K562 (cell line): ENCODE measurements at regions not wholly inside any gene's neighbourhood (a gene's known extent, or its start where the extent isn't known, plus 50 kb on each side); places are given as distances from the start of the nearest gene placed in this dataset.

ENCODE experiments used
- ATAC-seq: fragments of 200-7000 bp; cut with Tn5 transposase; 3 replicates; pipeline ENCODE4 v1.9.1; 2020; ENCODE audit warnings: moderate library complexity
- BruUV-seq: library from RNA; stranded (reverse); fragments of 400-500 nt; replicated peaks from 2 replicates; lab custom pipeline; 2021; lab: Mats Ljungman, UMichigan
- CTCF ChIA-PET: fragments of 300-600 bp; formaldehyde crosslinking; extraction: SDS; loops from one replicate; lab custom pipeline; 2021; ENCODE audit warnings: low intra/inter-chr PET ratio; lab: Yijun Ruan, JAX
- POLR2A ChIA-PET: fragments of 300-600, 350-650 bp; sonication (Branson Sonifier 250); formaldehyde crosslinking; extraction: SDS; loops from one replicate; lab custom pipeline; 2021; ENCODE audit warnings: antibody characterized with exemption, inconsistent platforms; lab: Yijun Ruan, JAX
- DNase-seq, 4 experiments: peaks; one replicate each; pipeline versions ENCODE4 v3.0.0 to v3.0.0-alpha.2; 2011 to 2018; ENCODE audit warnings: low spot score in 3 of 4, mixed read lengths in 3 of 4; ENCODE audit errors: extremely low read depth in 1 of 4
- FAIRE-seq: peaks from 2 replicates; lab custom pipeline; 2011; peaks lifted over from hg19 to GRCh38; lab: Jason Lieb, UNC
- H2AFZ ChIP-seq: 2 replicates; pipeline ENCODE4 v1.6.0; 2011; ENCODE audit warnings: low read depth, low read length, control low read depth, inconsistent platforms
- H3K27ac ChIP-seq: fragments of 200-600 bp; 3 replicates; pipeline ENCODE4 v1.8.0; 2011; ENCODE audit warnings: low read depth, mild to moderate bottlenecking, control low read depth, inconsistent platforms, low read length, moderate library complexity, mixed read lengths; ENCODE audit errors: extremely low read depth
- H3K27me3 ChIP-seq, 2 experiments: fragments of 300-600 bp in 1 of 2; 2 replicates in 1 of 2; 3 replicates in 1 of 2; pipeline versions ENCODE4 v1.6.0 to v1.8.0; 2011; ENCODE audit warnings: inconsistent platforms in 2 of 2, low read length in 2 of 2, mild to moderate bottlenecking in 1 of 2, mixed read lengths in 1 of 2, moderate library complexity in 1 of 2; ENCODE audit not compliant: control insufficient read depth in 2 of 2, insufficient read depth in 2 of 2
- H3K36me3 ChIP-seq: fragments of 300-600 bp; 3 replicates; pipeline ENCODE4 v1.8.0; 2011; ENCODE audit warnings: mild to moderate bottlenecking, low read length, inconsistent platforms; ENCODE audit not compliant: control insufficient read depth, insufficient read depth
- H3K4me1 ChIP-seq, 2 experiments: fragments of 200-600 bp in 1 of 2; replicated peaks in 1 of 2; 2 replicates in 1 of 2; 3 replicates in 1 of 2; pipeline versions ENCODE4 v1.5.1 to v1.8.0; 2011; ENCODE audit warnings: inconsistent platforms in 2 of 2, low read length in 2 of 2, mild to moderate bottlenecking in 1 of 2, mixed read lengths in 1 of 2, moderate library complexity in 1 of 2; ENCODE audit not compliant: control insufficient read depth in 2 of 2, insufficient read depth in 2 of 2
- H3K4me2 ChIP-seq: 2 replicates; pipeline ENCODE4 v1.6.1; 2011; ENCODE audit warnings: low read length, control low read depth, inconsistent platforms, mixed read lengths; ENCODE audit not compliant: insufficient read depth
- H3K4me3 ChIP-seq: fragments of 200-600 bp; sonication (generic), shearing (Covaris generic); 2 replicates; pipeline ENCODE4 v1.5.1; 2016; ENCODE audit warnings: control low read depth, inconsistent platforms
- H3K79me2 ChIP-seq: fragments of 200-600 bp; 3 replicates; pipeline ENCODE4 v1.8.0; 2011; ENCODE audit warnings: low read length, inconsistent platforms; ENCODE audit not compliant: control insufficient read depth, insufficient read depth
- H3K9ac ChIP-seq, 2 experiments: 2 replicates each; pipeline versions ENCODE4 v1.6.0 to v1.6.1; 2011; ENCODE audit warnings: low read depth in 2 of 2, low read length in 2 of 2, control low read depth in 1 of 2, inconsistent platforms in 1 of 2, mild to moderate bottlenecking in 1 of 2, mixed read lengths in 1 of 2; ENCODE audit not compliant: insufficient read depth in 1 of 2
- H3K9me1 ChIP-seq: one replicate; pipeline ENCODE4 v1.6.0; 2011; ENCODE audit warnings: inconsistent platforms, mild to moderate bottlenecking, low read length, moderate library complexity; ENCODE audit not compliant: control insufficient read depth, insufficient read depth
- H3K9me3 ChIP-seq: replicated peaks from 2 replicates; pipeline ENCODE4 v1.5.1; 2011; ENCODE audit warnings: low read depth, low read length, inconsistent platforms; ENCODE audit not compliant: control insufficient read depth, insufficient read depth
- H4K20me1 ChIP-seq: replicated peaks from 2 replicates; pipeline ENCODE4 v1.6.1; 2011; ENCODE audit warnings: low read length, inconsistent platforms, mixed read lengths; ENCODE audit not compliant: control insufficient read depth, insufficient read depth
- GTF2B ChIP-seq: IDR thresholded peaks from 2 replicates; pipeline ENCODE4 v1.6.1; 2011; ENCODE audit not compliant: insufficient read length; ENCODE audit errors: extremely low read depth
- MYC ChIP-seq, 2 experiments: fragments of 250-450 bp in 1 of 2; sonication (Bioruptor Pico) in 1 of 2; IDR thresholded peaks; 2 replicates each; pipeline versions ENCODE4 v1.5.1 to v1.6.1; 2012 to 2021; ENCODE audit warnings: low read depth in 2 of 2, borderline replicate concordance in 1 of 2, improper control_type of control experiment in 1 of 2, low read length in 1 of 2, mild to moderate bottlenecking in 1 of 2, moderate library complexity in 1 of 2
- STAT5B ChIP-seq: fragments of 250-450 bp; sonication (Bioruptor Pico); IDR thresholded peaks from 2 replicates; pipeline ENCODE4 v1.8.0; 2021; ENCODE audit warnings: mild to moderate bottlenecking, inconsistent platforms
- WGBS: fragments of 100-300 bp; shearing (Covaris generic); methylation state at CpG from one replicate; pipeline ENCODE4 v1.1.6; 2016; ENCODE audit warnings: low coverage, mixed read lengths; ENCODE audit not compliant: insufficient coverage; ENCODE audit errors: missing lambda C conversion rate; 5-methylcytosine and 5-hydroxymethylcytosine counted together
- in situ Hi-C: fragments of 300-500 bp; cut with MboI; formaldehyde crosslinking; loops from 4 replicates; pipeline ENCODE4 v1.15.0; 2018; ENCODE audit warnings: inconsistent platforms, mixed read lengths
- intact Hi-C: fragments of 100-400 bp; cut with micrococcal nuclease; formaldehyde crosslinking; loops from 2 replicates; pipeline ENCODE4 v1.14.2; 2022
- TF ChIP-seq, protein P1 (sequence below): fragments of 450-650 bp; IDR thresholded peaks from 2 replicates; pipeline ENCODE4 v1.6.1; 2016; ENCODE audit warnings: low read depth

DNA sequence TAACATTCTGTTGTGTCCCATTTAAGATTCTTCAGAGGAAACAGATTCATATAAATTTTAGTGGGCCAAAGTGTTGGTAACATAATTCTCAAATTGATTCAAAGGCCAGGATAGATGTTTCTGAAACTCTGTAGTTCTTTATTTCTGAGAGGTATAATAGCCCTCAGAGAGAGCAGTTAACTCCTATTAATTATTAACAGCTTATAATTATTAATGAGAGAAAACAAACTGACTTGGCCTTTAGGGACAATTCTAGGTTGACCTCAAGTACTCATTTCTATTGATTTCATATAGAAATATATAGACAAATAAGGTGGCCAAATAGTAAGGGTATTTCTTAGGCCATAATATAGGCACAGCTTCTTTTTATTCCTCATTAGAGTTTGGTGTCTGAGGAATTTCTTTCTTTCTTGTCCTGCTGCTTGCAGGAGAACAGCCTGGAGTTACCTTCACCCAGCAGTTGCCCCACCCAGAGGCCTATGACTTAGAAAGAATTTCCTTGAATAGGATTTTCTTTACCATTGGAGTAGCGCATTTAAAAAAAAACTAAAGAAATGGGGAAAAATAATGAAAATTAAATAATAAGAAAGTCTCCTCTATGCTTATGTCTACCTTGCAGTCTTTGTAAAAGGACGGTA, 1430.1 kb upstream of the SPRY2 start:
- H3K79me2 ChIP-seq, result no peaks in the 10 kb centered on the region
- no peak overlapping the region for H3K4me2 ChIP-seq
- H3K36me3 ChIP-seq, result no peaks in the 10 kb centered on the region
- FAIRE-seq (no peak), ATAC-seq (no peak), DNase-seq (no peak)
- in situ Hi-C loops, result no loop called here
- H4K20me1 ChIP-seq, result no peaks in the 10 kb centered on the region
- no peak for TF ChIP-seq MYC (IDR thresholded peaks at IDR 0.05; ENCODE audit: low read depth, low read length)
- TF ChIP-seq MYC (CRISPR knock-in tag; IDR thresholded peaks at IDR 0.05; ENCODE audit: borderline replicate concordance, low read depth), result no peak
- TF ChIP-seq STAT5B (CRISPR knock-in tag), result no peak
- TF ChIP-seq GTF2B, result no peak
- TF ChIP-seq, protein P1, sequence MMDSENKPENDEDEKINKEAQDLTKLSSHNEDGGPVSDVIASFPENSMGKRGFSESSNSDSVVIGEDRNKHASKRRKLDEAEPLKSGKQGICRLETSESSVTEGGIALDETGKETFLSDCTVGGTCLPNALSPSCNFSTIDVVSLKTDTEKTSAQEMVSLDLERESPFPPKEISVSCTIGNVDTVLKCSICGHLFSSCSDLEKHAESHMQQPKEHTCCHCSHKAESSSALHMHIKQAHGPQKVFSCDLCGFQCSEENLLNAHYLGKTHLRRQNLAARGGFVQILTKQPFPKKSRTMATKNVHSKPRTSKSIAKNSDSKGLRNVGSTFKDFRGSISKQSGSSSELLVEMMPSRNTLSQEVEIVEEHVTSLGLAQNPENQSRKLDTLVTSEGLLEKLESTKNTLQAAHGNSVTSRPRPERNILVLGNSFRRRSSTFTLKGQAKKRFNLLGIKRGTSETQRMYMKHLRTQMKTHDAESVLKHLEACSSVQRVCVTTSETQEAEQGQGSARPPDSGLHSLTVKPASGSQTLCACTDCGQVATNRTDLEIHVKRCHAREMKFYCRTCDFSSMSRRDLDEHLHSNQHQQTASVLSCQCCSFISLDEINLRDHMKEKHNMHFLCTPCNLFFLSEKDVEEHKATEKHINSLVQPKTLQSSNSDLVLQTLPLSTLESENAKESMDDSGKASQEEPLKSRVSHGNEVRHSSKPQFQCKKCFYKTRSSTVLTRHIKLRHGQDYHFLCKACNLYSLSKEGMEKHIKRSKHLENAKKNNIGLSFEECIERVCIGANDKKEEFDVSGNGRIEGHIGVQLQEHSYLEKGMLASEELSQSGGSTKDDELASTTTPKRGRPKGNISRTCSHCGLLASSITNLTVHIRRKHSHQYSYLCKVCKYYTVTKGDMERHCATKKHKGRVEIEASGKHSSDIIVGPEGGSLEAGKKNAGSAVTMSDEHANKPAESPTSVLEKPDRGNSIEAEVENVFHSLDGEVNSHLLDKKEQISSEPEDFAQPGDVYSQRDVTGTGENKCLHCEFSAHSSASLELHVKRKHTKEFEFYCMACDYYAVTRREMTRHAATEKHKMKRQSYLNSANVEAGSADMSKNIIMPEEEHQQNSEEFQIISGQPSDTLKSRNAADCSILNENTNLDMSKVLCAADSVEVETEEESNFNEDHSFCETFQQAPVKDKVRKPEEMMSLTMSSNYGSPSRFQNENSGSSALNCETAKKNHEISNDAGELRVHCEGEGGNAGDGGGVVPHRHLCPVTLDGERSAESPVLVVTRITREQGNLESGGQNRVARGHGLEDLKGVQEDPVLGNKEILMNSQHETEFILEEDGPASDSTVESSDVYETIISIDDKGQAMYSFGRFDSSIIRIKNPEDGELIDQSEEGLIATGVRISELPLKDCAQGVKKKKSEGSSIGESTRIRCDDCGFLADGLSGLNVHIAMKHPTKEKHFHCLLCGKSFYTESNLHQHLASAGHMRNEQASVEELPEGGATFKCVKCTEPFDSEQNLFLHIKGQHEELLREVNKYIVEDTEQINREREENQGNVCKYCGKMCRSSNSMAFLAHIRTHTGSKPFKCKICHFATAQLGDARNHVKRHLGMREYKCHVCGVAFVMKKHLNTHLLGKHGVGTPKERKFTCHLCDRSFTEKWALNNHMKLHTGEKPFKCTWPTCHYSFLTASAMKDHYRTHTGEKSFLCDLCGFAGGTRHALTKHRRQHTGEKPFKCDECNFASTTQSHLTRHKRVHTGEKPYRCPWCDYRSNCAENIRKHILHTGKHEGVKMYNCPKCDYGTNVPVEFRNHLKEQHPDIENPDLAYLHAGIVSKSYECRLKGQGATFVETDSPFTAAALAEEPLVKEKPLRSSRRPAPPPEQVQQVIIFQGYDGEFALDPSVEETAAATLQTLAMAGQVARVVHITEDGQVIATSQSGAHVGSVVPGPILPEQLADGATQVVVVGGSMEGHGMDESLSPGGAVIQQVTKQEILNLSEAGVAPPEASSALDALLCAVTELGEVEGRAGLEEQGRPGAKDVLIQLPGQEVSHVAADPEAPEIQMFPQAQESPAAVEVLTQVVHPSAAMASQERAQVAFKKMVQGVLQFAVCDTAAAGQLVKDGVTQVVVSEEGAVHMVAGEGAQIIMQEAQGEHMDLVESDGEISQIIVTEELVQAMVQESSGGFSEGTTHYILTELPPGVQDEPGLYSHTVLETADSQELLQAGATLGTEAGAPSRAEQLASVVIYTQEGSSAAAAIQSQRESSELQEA, result no peak
- no peaks in the 10 kb centered on the region for H3K4me1 ChIP-seq
- WGBS, result 6% methylated on average over 2 of the region's 2 CpGs
- intact Hi-C loops, result no loop called here
- no peaks in the 10 kb centered on the region for H3K27me3 ChIP-seq
- H2AFZ ChIP-seq, result no peak overlapping the region
- no peaks in the 10 kb centered on the region for H3K9me3 ChIP-seq
- H3K9me1 ChIP-seq, result no peaks in the 10 kb centered on the region
- no peak overlapping the region for H3K27ac ChIP-seq
- no peak overlapping the region for H3K4me3 ChIP-seq
- ChIA-PET CTCF (no interaction called here), POLR2A (no interaction called here)
- no peak overlapping the region for H3K9ac ChIP-seq
- BruUV-seq, result no TSS peak
